ENCODE measurements at regions not wholly inside any gene's neighbourhood (a gene's known extent, or its start where the extent isn't known, plus 50 kb on each side); places are given as distances from the start of the nearest gene placed in this dataset.

- Histone ChIP-seq H3K79me2 (ENCODE audit: insufficient read depth, low read length) (no peaks in the 10 kb centered on the region), H3K4me1 (ENCODE audit: insufficient read depth, low read length, poor library complexity, severe bottlenecking) (no peaks in the 10 kb centered on the region), H4K20me1 (ENCODE audit: insufficient read depth, low read length, poor library complexity, severe bottlenecking) (no peaks in the 10 kb centered on the region), H3K4me3 (ENCODE audit: low read length, poor library complexity, severe bottlenecking) (no peak overlapping the region), H3K4me2 (ENCODE audit: low read depth, low read length, poor library complexity, severe bottlenecking) (no peak overlapping the region), H3K9me2 (replicated peaks; ENCODE audit: low read depth, low read length) (no peaks in the 10 kb centered on the region), H3K36me3 (ENCODE audit: insufficient read depth, low read length) (no peaks in the 10 kb centered on the region), H2AFZ (ENCODE audit: low read length) (no peak overlapping the region), H3K27me3 (ENCODE audit: insufficient read depth, low read length, poor library complexity, severe bottlenecking) (no peaks in the 10 kb centered on the region), H3K9me3 (ENCODE audit: insufficient read depth, low read depth, low read length) (peaks cover 3% of the 10 kb centered on the region; the same call in 1 of the 2 replicates), H3K9ac (ENCODE audit: low read depth, low read length, poor library complexity, severe bottlenecking) (no peak overlapping the region), H3F3A (ENCODE audit: low read depth) (no peaks in the 10 kb centered on the region)
- TF ChIP-seq, protein P1, sequence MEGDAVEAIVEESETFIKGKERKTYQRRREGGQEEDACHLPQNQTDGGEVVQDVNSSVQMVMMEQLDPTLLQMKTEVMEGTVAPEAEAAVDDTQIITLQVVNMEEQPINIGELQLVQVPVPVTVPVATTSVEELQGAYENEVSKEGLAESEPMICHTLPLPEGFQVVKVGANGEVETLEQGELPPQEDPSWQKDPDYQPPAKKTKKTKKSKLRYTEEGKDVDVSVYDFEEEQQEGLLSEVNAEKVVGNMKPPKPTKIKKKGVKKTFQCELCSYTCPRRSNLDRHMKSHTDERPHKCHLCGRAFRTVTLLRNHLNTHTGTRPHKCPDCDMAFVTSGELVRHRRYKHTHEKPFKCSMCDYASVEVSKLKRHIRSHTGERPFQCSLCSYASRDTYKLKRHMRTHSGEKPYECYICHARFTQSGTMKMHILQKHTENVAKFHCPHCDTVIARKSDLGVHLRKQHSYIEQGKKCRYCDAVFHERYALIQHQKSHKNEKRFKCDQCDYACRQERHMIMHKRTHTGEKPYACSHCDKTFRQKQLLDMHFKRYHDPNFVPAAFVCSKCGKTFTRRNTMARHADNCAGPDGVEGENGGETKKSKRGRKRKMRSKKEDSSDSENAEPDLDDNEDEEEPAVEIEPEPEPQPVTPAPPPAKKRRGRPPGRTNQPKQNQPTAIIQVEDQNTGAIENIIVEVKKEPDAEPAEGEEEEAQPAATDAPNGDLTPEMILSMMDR (conservative IDR thresholded peaks at IDR 0.05; ENCODE audit: low read length): no peak
- TF ChIP-seq EZH2phosphoT487 (IDR thresholded peaks at IDR 0.05; ENCODE audit: borderline replicate concordance): no peak
Measured at GRCh38 chr1:238546118-238546517, 655.4 kb upstream of the ZP4 start.

DNA sequence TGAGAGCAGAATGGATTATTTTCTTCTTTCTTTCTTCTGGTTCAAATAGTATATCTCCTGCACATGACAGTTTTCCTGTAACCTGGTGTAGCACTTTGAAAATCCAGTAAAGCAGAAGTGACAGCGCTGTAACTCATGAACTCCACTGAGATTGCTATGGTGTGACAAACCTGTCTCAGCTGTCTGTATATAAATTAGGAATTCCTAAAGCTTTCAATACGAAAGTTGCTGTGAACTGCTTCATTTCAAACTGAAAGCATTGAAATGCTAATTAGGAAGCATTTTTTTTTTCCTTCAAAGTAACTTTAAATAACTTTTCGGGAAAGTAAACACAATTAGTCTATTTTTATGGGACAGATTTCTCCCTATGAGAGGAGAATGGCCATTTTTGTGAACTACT is 646.9 kb upstream of the ZP4 start:
- Histone ChIP-seq H3K9ac (ENCODE audit: low read depth, low read length, poor library complexity, severe bottlenecking) (no peak overlapping the region), H3K79me2 (ENCODE audit: insufficient read depth, low read length) (no peaks in the 10 kb centered on the region), H3K36me3 (ENCODE audit: insufficient read depth, low read length) (no peaks in the 10 kb centered on the region), H3K27me3 (ENCODE audit: insufficient read depth, low read length, poor library complexity, severe bottlenecking) (no peaks in the 10 kb centered on the region), H3K9me2 (replicated peaks; ENCODE audit: low read depth, low read length) (no peaks in the 10 kb centered on the region), H4K20me1 (ENCODE audit: insufficient read depth, low read length, poor library complexity, severe bottlenecking) (no peaks in the 10 kb centered on the region), H3F3A (ENCODE audit: low read depth) (no peaks in the 10 kb centered on the region), H3K4me1 (ENCODE audit: insufficient read depth, low read length, poor library complexity, severe bottlenecking) (no peaks in the 10 kb centered on the region), H2AFZ (ENCODE audit: low read length) (no peak overlapping the region), H3K4me2 (ENCODE audit: low read depth, low read length, poor library complexity, severe bottlenecking) (no peak overlapping the region), H3K9me3 (ENCODE audit: insufficient read depth, low read depth, low read length) (no peaks in the 10 kb centered on the region), H3K4me3 (ENCODE audit: low read length, poor library complexity, severe bottlenecking) (no peak overlapping the region)
- TF ChIP-seq, protein P1 (conservative IDR thresholded peaks at IDR 0.05; ENCODE audit: low read length): no peak
- TF ChIP-seq EZH2phosphoT487 (IDR thresholded peaks at IDR 0.05; ENCODE audit: borderline replicate concordance): no peak

DNA sequence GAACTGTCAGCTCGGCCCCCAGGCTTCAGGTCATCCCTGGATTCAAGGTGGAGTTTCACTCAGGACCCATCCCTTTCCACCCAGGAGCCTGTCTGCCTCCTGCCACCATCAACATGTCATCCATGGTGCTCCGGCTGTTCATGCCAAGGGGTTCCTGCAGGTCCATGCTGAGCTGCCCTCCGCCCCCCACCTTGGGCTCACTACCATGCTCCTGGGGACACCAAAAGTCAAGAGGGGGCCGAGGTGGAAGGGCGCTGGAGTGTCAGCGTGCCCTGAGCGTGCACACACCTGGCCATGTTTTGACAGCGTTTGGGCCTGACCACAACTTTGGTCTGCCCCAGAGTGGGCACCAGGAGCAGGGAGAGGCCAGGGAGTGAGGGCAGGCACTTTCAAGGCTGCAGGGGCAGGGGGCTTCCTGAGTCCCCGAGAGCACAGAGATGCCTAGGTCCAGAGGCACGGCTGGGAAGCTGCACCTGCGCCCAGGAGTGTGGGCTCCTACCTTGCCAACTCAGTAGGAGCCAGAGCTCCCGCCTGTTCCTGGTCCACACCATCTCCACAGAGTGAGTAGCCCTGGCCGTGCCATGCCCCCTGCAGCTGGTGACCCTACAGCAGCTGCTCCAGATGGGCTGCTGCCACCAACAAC is 639.6 kb upstream of the ZP4 start:
- Histone ChIP-seq H4K20me1 (ENCODE audit: insufficient read depth, low read length, poor library complexity, severe bottlenecking) (no peaks in the 10 kb centered on the region), H3K9me2 (replicated peaks; ENCODE audit: low read depth, low read length) (no peaks in the 10 kb centered on the region), H3K79me2 (ENCODE audit: insufficient read depth, low read length) (no peaks in the 10 kb centered on the region), H3F3A (ENCODE audit: low read depth) (no peaks in the 10 kb centered on the region), H3K4me2 (ENCODE audit: low read depth, low read length, poor library complexity, severe bottlenecking) (no peak overlapping the region), H3K9ac (ENCODE audit: low read depth, low read length, poor library complexity, severe bottlenecking) (no peak overlapping the region), H2AFZ (ENCODE audit: low read length) (no peak overlapping the region), H3K4me3 (ENCODE audit: low read length, poor library complexity, severe bottlenecking) (no peak overlapping the region), H3K4me1 (ENCODE audit: insufficient read depth, low read length, poor library complexity, severe bottlenecking) (no peaks in the 10 kb centered on the region), H3K27me3 (ENCODE audit: insufficient read depth, low read length, poor library complexity, severe bottlenecking) (no peaks in the 10 kb centered on the region), H3K9me3 (ENCODE audit: insufficient read depth, low read depth, low read length) (no peaks in the 10 kb centered on the region), H3K36me3 (ENCODE audit: insufficient read depth, low read length) (no peaks in the 10 kb centered on the region)
- TF ChIP-seq EZH2phosphoT487 (IDR thresholded peaks at IDR 0.05; ENCODE audit: borderline replicate concordance): no peak
- TF ChIP-seq, protein P1 (conservative IDR thresholded peaks at IDR 0.05; ENCODE audit: low read length): no peak
